LNCAP (cell line): ENCODE measurements at regions not wholly inside any gene's neighbourhood (a gene's known extent, or its start where the extent isn't known, plus 50 kb on each side); places are given as distances from the start of the nearest gene placed in this dataset.

Source experiments
- TF ChIP-seq, protein P1 (sequence below): fragments of 450-650 bp; IDR thresholded peaks from 2 replicates; pipeline ENCODE4 v1.5.1; 2017; ENCODE audit warnings: mild to moderate bottlenecking

DNA sequence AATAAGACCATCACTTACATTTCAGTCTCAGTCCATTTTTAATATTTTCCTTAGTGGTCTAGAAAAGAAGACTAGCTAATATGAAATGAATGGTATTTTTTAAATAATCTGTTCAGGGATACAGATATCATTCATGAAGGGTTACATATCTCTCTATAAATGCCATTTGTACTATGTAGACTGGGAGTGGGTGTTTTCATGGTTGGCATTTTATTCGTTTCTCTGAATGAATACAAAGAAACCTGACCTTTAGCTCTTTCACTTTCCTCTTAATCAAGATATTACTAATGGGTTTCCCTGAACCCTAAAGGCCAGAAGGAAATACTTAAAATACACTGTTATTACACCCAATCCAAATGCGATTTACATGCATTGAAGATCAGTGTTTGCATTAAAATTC, 788.9 kb downstream of the TBC1D32 start:
- TF ChIP-seq, protein P1, sequence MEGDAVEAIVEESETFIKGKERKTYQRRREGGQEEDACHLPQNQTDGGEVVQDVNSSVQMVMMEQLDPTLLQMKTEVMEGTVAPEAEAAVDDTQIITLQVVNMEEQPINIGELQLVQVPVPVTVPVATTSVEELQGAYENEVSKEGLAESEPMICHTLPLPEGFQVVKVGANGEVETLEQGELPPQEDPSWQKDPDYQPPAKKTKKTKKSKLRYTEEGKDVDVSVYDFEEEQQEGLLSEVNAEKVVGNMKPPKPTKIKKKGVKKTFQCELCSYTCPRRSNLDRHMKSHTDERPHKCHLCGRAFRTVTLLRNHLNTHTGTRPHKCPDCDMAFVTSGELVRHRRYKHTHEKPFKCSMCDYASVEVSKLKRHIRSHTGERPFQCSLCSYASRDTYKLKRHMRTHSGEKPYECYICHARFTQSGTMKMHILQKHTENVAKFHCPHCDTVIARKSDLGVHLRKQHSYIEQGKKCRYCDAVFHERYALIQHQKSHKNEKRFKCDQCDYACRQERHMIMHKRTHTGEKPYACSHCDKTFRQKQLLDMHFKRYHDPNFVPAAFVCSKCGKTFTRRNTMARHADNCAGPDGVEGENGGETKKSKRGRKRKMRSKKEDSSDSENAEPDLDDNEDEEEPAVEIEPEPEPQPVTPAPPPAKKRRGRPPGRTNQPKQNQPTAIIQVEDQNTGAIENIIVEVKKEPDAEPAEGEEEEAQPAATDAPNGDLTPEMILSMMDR, result no peak

DNA sequence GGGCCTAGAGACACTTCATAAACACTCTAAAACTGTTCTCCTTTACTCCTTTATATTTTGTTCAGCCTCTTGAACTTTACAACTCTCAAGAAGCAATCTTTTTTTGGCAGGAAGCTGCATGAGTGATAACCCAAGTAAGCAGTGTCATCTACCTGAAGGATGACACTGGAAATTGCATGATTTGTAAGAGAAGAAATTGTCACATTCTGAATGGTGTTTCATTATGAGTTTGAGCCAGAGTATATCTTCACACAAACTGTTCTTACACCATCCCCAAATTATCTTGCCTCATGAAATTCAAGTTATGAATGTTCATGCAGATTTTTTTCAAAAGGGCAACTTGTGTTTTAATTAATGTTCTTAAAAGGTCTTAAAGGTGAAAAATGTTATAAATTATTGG, 799.3 kb downstream of the TBC1D32 start:
- TF ChIP-seq, protein P1, result no peak

DNA sequence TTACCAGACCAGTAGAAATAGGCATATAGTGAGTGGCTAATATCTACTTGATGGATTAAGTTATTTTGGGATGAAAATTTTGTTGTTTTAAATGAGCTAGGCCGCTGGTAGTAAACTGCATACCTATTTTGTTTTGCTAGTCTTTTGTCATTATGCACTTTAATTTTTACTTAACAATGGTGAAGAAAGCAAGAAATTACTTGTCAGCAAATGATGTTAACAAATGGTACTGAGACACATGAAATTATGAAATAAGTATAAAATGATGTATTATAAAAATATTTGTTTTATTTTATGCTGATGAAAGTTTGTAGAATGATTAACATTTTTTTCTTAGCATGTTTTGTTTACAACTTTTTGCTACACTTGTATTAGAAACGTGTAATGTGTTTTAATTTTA, 807.7 kb downstream of the TBC1D32 start:
- TF ChIP-seq, protein P1, result no peak

DNA sequence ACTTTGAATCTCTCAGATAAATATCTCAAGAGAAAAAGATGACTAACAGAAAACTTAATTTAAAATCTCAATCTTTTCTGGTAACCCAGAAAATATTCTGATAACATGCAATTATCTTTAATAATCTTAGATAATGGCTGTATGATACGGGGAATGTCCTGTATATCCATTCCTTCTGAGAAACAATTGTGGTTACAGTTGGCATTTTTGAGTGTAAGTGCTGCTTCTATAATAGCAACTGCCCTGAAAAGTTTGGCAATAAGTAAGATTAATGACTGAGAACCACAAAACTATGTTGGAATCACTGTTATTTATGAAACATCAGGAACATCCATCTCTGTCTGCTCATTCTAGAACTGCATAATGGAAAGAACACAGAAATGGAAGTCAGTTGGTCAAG, 819.7 kb downstream of the TBC1D32 start:
- TF ChIP-seq, protein P1, result no peak

DNA sequence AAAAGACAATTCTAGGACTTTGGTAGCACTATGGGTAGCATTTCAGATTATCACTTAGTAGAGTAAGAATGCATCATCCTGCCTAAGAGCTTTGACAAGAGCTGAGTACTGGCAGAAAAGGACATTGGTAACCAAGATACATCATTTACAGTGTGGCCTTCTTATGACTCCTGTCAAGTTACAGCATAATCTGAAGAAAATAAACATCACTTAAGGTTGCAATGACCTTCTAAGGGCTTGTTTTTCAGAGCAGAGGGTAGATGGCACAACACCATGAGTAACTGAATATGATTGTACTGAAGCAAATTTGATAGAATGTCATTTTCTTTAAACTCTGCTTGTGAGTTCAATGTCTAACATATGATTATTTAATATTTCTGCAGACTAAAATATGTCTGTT, 822.6 kb downstream of the TBC1D32 start:
- TF ChIP-seq, protein P1, result no peak

DNA sequence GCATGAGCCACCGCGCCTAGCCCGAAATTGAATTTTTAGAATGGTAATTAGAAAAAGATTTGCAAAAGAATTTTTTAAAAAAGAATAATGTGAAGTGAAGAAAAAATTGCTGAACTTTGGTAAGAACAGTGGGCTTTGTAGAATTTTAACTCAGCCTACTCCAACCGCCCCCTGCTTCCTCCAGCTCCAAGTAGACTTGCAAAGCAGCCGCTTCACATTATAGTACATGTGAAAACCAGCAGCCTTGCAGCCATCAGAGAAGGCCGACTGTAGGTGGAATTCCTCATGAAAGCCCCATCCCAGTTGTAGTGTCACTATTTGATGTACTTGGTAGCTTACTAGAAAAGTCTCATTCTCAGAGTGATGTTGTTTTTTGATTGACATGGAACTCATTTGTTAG, 835.6 kb downstream of the TBC1D32 start:
- TF ChIP-seq, protein P1, result no peak

DNA sequence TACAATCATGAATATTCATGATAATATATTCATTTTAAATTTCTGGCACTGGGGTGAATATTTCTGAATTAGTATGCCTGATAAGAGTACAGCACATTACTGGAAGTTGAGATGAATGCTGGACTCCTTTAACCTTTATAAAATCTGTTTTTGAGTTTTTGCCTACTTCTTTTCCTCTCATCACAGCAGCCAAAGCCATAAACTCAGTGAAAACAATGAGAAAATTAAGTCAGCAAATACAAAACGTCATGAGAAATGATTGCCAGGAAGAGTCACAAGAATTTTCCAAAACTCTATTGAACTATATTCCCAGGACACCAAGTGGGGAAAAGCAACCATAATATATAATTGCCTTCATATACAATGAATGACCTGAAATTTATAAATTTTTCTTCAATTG, 837.6 kb downstream of the TBC1D32 start:
- TF ChIP-seq, protein P1, result no peak

DNA sequence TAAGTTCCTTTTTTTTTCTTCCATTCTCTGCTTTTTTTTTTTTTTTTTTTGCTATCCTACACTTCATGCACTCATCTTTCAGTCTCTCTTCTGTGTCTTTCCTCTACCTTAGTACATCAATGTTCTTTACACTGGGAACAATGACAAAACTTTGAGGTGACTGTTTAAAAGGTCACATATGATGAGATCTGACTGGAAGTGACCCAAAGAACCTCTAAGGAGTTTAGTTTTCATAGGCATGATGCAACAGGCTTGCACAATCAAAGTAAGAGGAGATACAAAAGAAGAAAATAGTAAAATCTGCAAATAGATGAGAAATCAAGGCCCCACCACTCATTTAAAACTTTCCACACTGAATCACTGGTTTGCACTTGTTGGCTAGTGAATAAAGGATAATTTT, 840.8 kb downstream of the TBC1D32 start:
- TF ChIP-seq, protein P1, result no peak
